ENCODE measurements at regions not wholly inside any gene's neighbourhood (a gene's known extent, or its start where the extent isn't known, plus 50 kb on each side); places are given as distances from the start of the nearest gene placed in this dataset.

- no peak for DNase-seq (ENCODE audit: low read depth)
These were observed 89.9 kb downstream of the TSEN15 start for GRCh38 chr1:184141361-184141880.

DNA sequence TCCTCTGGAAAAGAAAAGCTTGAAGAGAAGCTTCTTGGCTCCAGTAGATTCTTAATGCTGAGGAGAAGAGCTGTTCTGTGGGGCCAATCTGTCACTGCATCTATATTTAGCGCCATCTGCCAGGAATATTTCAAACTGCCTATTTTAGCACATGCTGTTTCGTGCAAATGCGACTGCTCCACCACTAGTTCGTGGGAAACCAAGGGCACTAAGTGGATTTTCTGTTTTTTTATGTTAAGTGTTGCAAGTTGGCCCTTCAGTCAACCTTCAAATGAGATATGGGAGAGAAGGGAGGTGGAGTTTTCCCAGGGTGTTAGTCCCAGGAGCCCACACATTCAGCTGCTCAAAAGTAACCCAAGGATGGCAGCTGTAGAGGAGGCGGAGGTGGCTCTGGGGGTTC, 91.9 kb downstream of the TSEN15 start:
- DNase-seq (ENCODE audit: low read depth) = no peak

- no peak for DNase-seq (ENCODE audit: low read depth)
These were observed 93.6 kb downstream of the TSEN15 start for GRCh38 chr1:184145083-184145482.

GRCh38 chr1:184146202-184146601, 94.7 kb downstream of the TSEN15 start:
- no peak for DNase-seq (ENCODE audit: low read depth)

DNA sequence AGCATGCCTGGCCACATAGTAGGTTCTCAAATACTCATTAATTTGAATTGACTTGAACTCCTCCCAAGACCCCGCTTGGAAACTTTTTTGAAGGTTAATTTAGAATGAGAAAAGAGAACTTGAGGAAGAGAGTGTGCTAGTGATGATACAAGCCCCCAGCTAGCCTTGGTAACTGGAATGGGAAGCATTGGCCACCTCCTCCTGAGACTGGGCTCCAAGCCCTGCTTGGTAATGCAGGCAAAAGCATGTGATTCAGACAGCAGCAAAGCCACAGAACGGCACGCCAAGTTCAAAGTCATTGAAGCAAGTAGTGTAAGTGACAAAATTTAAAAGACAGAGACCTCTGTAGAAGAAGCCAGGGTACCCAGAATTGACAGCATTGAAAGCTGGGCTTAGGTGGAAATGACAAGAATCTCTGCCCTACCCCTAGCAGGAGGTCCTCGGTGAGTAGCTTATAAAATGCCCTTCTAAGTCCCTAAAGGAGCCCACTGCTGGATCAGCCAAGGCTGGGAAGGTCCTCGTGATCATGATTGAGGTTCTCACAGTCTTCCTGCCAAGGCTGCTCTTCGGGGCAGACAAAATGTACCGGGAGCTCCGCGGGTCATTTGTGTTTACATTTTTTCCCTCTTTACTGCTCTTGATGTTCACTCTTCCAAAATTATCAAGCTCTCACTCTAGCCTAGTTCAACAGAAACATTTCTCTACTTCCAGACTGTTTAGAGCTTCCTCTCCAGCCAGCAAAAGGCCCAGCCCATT, 99.4 kb downstream of the TSEN15 start:
- DNase-seq (ENCODE audit: low read depth) = no peak

- DNase-seq (ENCODE audit: low read depth) = no peak
These were observed 100.9 kb downstream of the TSEN15 start for GRCh38 chr1:184152434-184152898.

GRCh38 chr1:184152974-184153373, 101.4 kb downstream of the TSEN15 start:
- no peak for DNase-seq (ENCODE audit: low read depth)

DNA sequence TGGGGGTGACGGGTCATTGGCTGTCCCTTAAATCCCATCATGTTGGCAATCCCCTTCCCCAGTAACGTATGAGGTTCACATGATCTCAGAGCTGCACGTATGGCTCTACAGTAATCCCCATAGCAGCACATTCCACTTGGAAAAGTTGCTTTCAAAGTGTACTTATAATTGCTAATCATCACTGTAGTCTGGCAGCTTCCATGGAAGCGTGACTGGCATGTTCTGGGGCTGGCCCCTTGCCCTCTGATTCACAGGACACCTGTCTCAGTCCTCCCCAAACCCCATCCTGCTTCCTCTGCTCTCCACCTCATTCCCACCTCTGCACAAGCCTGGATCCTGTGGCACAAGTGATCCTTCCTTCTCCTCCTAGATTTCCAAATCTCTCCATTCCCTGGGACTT, 102.2 kb downstream of the TSEN15 start:
- no peak for DNase-seq (ENCODE audit: low read depth)

- no peak for DNase-seq (ENCODE audit: low read depth)
These were observed 105.2 kb downstream of the TSEN15 start for GRCh38 chr1:184156521-184157393.

DNA sequence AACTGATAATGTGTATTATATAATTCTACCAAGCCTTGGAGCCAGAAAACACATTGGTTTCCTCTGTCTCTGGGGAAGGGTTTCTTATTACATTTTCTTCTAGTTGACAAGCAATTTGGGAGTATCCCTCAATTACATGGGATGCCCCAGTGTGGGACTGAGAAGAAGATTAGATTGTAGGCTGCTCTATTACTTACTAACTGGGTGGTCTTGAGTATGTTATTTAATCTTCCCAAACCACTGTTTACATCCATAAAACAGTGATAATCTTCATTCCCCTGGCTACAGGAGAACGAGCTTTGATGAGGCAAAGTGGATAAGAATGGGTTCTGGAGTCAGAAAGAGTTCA, 105.8 kb downstream of the TSEN15 start:
- no peak for DNase-seq (ENCODE audit: low read depth)

DNA sequence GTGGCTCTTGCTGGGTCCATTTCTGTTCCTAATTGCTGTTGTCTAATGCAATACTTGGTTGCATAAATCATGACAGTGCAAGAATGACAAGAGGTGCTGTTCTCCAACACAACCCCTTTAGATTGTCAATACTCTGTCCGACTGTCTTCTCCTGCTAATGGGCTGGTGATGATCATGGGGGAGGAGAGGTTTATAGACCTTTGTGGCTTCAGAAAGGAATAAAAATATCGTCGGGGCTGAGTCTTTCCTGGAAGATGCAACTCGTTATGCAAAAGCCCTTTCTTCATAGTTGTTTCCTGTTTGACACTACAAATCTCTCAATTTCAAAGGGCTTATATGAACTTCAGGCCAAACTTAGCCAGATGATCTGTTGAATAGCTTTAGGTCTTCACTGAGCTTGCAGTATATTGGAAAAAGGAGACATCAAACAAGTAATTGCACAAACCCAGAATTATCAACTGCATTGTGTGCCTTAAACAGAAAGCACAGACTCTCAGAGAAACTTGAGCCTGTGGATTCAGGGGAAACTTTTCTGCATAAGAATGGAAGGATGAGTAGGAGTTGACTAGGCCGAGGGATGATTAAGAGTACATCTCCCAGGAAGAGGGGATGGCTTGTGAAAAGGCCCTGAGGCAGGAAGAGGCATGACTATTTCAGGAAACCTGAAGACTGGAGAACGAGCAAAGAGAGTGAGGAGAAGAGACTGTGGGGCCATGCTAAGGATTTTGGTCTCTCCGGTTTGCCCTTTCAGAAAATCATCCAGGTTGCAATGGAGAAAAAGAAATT, 107.6 kb downstream of the TSEN15 start:
- no peak for DNase-seq (ENCODE audit: low read depth)

DNA sequence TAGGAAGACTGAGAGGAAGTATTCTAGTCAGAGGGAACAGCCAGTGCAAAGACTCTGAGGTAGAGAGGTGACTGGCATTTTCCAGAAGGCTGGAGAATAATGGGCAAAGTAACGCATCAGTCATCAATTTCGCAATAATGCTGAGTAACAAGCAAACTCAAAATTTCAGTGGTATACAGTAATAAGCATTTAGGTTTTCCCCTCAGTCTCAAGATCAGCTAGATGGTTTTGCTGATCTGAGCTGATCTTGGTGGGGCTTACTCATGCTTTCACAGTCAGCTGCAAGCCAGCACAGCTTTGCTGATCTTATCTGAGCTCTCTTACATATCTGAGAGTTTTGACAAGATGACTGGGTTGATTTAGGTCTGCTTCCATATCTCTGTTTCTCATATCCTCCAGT, 108.7 kb downstream of the TSEN15 start:
- peak; percentile 80 for DNase-seq (ENCODE audit: low read depth)

DNA sequence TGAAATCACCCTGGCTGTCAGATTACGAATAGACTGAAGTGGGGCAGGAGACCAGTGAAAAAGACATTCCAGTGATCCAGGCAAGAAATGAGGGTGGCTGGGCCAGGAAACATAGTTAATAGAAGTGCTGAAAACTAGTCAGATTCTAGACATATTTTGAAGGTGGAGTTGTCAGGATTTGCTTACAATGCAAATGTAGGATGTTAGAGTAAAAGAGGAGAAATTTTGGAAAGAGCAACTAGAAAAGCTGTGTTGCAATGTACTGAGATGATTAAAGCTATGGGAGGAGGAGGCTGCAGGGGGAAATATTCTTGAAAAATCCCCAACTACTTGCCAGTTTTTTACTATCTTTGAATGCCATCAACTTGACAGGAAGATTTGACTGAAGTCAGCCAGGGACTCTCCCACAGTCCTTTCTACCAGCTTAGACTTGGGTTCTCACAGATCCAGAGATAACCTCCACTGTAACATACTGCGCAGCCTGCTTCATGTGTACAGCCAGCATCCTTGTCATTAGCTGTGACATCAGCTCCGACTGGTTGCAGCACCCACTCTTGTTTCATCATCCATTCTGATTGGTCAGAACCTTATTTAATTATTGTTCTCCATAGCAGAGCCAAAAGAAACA, 109.7 kb downstream of the TSEN15 start:
- no peak for DNase-seq (ENCODE audit: low read depth)

DNA sequence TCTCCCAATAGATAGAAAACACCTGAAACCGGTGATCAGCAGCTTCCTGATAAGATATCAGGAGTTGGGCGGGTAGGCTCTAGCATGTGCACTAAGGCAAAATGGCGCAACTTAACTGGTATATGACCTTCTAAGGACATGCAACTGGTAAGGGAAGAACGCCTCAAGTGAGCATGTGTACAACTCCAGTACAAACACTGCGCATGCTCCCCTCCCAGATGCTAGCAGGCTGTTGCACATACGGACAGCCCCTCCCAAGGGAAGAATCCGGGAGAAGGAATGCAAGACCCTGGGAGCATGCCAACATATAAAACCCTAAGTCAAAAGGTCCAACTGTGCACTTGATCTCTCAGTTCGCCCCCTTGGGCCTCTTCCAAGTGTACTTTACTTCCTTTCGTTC, 110.8 kb downstream of the TSEN15 start:
- DNase-seq (ENCODE audit: low read depth) = no peak

- no peak for DNase-seq (ENCODE audit: low read depth)
These were observed 112.3 kb downstream of the TSEN15 start for GRCh38 chr1:184163674-184164465.

DNA sequence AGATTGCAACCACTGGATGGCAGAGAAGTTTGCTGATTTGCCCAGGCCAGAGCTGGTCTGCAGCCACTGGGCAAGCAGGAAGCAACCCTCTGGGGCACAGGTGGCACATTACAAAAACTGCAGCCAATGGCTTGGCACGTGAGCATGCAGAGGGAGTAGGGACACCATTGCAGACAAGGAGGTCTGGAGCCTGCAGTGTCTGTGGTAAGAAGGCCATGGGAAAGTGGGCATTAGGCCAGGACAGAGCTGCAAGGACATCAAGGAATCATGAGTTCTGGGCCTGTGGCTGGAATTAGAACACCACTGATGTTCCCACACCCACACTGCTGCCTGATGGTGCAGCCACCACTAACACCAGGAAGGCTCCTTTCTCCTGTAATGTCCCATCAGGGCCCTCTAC, 113.0 kb downstream of the TSEN15 start:
- DNase-seq (ENCODE audit: low read depth) = no peak

GRCh38 chr1:184166485-184166884, 115.0 kb downstream of the TSEN15 start:
- DNase-seq (ENCODE audit: low read depth) = no peak

- DNase-seq (ENCODE audit: low read depth) = no peak
These were observed 115.8 kb downstream of the TSEN15 start for GRCh38 chr1:184167352-184167751.

- no peak for DNase-seq (ENCODE audit: low read depth)
These were observed 119.2 kb downstream of the TSEN15 start for GRCh38 chr1:184170719-184171118.

- DNase-seq (ENCODE audit: low read depth) = no peak
These were observed 124.5 kb downstream of the TSEN15 start for GRCh38 chr1:184176058-184176457.

GRCh38 chr1:184181044-184181443, 129.5 kb downstream of the TSEN15 start:
- no peak for DNase-seq (ENCODE audit: low read depth)
